Stomach (tissue), 4 donors: ENCODE measurements at regions not wholly inside any gene's neighbourhood (a gene's known extent, or its start where the extent isn't known, plus 50 kb on each side); places are given as distances from the start of the nearest gene placed in this dataset.

Experiments used
- EP300 ChIP-seq: sonication (generic); formaldehyde crosslinking; IDR thresholded peaks from one replicate; pipeline ENCODE4 v1.6.1; 2017; ENCODE audit warnings: antibody characterized with exemption
- POLR2A ChIP-seq, 4 donors: fragments of 450-650 bp; IDR thresholded peaks; one replicate each; pipeline ENCODE4 v1.6.1; 2016; ENCODE audit warnings: antibody characterized with exemption in 4 of 4, control low read depth in 2 of 4, mild to moderate bottlenecking in 1 of 4, moderate library complexity in 1 of 4
- POLR2AphosphoS5 ChIP-seq, 3 donors: sonication (generic); formaldehyde crosslinking; IDR thresholded peaks; one replicate each; pipeline ENCODE4 v1.6.1; 2016; ENCODE audit warnings: antibody characterized with exemption in 3 of 3
- TF ChIP-seq, protein P1 (sequence below), 7 experiments: fragments of 450-650 bp in 4 of 7; fragments of 200-600 bp in 3 of 7; sonication (generic) in 3 of 7; IDR thresholded peaks; one replicate each; pipeline ENCODE4 v1.5.1; 2016 to 2019; ENCODE audit warnings: antibody characterized with exemption in 7 of 7, control low read depth in 2 of 7, mild to moderate bottlenecking in 1 of 7

DNA sequence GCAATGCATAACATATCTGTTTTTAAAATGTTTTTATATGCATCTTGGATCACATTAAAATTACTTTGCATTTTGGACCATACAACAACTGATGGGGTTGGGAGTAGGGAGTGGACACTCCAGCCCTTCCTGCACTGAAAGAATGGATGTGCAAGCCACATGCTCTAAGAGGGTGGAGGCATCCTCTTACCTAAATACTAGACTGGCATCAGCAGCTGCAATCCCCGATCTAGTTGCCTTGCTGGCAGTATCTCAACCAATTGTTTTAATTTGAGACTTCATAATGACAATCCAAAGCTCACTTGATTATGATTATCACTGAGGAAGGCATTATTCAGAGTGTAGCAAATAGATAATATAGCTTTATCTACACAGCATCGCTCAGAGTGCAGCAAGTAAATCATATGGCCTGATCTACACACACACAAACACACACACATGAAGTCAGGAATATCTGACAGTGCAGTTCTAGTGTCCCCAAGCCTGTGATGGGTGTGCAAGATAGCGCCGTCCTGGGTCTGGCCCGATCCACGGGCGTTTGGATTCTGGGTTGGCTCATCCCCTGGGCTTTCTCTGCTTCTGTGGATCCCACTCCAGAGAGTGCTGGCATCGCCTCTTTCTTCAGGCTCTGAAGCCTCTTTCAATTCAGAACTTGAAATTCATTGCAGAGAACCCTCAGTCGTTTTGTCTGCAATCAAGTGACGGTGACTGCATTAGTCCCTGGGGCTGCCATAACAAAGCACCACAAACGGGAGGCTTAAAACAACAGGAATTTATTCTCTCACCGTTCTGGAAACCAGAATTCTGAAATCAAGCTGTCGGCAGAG is 181.3 kb downstream of the ETS2 start:
- no peak for TF ChIP-seq POLR2A (IDR thresholded peaks at IDR 0.05)
- no peak for TF ChIP-seq POLR2AphosphoS5 (IDR thresholded peaks at IDR 0.05)
- TF ChIP-seq, protein P1, sequence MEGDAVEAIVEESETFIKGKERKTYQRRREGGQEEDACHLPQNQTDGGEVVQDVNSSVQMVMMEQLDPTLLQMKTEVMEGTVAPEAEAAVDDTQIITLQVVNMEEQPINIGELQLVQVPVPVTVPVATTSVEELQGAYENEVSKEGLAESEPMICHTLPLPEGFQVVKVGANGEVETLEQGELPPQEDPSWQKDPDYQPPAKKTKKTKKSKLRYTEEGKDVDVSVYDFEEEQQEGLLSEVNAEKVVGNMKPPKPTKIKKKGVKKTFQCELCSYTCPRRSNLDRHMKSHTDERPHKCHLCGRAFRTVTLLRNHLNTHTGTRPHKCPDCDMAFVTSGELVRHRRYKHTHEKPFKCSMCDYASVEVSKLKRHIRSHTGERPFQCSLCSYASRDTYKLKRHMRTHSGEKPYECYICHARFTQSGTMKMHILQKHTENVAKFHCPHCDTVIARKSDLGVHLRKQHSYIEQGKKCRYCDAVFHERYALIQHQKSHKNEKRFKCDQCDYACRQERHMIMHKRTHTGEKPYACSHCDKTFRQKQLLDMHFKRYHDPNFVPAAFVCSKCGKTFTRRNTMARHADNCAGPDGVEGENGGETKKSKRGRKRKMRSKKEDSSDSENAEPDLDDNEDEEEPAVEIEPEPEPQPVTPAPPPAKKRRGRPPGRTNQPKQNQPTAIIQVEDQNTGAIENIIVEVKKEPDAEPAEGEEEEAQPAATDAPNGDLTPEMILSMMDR (IDR thresholded peaks at IDR 0.05), result no peak
- TF ChIP-seq EP300, result no peak
